ENCODE measurements at regions not wholly inside any gene's neighbourhood (a gene's known extent, or its start where the extent isn't known, plus 50 kb on each side); places are given as distances from the start of the nearest gene placed in this dataset.

DNA sequence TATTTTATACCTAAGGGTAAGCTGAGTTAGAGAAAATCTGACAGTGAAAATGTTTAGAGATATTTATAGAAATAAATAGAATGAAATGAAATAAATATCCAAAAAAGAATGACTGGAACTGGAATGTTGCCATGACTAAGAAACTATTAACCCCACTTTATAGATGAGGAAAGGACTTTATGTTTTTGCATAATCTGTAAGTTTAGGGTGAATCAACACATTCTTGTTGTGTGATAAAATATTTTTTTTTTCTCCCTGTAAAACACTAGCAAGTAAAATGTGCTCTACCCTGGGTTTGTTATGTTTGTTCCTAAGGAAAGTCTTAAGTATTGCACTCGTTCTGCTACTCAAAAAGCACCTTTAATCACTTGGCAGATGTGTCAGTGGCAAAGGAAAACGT is 83.8 kb upstream of the KL start:
- H3K9me3 Mint-ChIP-seq = peaks cover 3% of the 10 kb centered on the region
- intact Hi-C loops (cut with micrococcal nuclease) = no loop called here
- H3K36me3 Mint-ChIP-seq (ENCODE audit: low read depth) = no peaks in the 10 kb centered on the region
- no peak overlapping the region for H3K4me3 Mint-ChIP-seq
- peaks cover 3% of the 10 kb centered on the region for H3K27me3 Mint-ChIP-seq
- TF ChIP-seq, protein P1, sequence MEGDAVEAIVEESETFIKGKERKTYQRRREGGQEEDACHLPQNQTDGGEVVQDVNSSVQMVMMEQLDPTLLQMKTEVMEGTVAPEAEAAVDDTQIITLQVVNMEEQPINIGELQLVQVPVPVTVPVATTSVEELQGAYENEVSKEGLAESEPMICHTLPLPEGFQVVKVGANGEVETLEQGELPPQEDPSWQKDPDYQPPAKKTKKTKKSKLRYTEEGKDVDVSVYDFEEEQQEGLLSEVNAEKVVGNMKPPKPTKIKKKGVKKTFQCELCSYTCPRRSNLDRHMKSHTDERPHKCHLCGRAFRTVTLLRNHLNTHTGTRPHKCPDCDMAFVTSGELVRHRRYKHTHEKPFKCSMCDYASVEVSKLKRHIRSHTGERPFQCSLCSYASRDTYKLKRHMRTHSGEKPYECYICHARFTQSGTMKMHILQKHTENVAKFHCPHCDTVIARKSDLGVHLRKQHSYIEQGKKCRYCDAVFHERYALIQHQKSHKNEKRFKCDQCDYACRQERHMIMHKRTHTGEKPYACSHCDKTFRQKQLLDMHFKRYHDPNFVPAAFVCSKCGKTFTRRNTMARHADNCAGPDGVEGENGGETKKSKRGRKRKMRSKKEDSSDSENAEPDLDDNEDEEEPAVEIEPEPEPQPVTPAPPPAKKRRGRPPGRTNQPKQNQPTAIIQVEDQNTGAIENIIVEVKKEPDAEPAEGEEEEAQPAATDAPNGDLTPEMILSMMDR (IDR thresholded peaks at IDR 0.05) = no peak
- ATAC-seq (no peak), DNase-seq (no peak)
- H3K4me1 Mint-ChIP-seq (ENCODE audit: low read depth) = no peaks in the 10 kb centered on the region
- CTCF ChIA-PET = interaction anchor here (0.8 kb wide), 1 partner anchor 263 kb away, joined by 3 read pairs; no protein-coding TSS in a partner anchor
- POLR2A ChIA-PET = interaction anchor here (0.6 kb wide), 1 partner anchor 218 kb away, joined by 3 read pairs; no protein-coding TSS in a partner anchor
- H3K27ac Mint-ChIP-seq = no peak overlapping the region

DNA sequence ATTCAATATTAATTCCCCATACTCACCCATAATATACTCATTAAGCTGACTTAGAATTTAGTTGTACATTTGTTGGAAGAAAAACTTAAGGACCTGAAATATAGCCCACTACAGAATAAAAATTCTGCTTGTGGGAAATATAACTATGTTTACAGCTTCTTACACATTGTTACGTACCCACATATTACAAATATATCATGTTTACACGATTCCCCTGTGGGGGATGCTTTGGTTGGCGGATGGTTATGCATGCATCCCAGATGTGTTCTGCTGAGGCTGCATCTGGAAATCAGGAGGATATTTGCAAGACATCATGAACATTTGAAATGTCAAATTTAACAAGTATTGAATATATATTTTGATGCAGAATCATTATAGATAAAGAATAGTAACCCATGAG is 79.5 kb upstream of the KL start:
- Mint-ChIP-seq H3K36me3 (ENCODE audit: low read depth) (no peaks in the 10 kb centered on the region), H3K9me3 (peaks cover 6% of the 10 kb centered on the region), H3K4me3 (no peak overlapping the region), H3K4me1 (ENCODE audit: low read depth) (peaks cover 10% of the 10 kb centered on the region), H3K27ac (no peak overlapping the region), H3K27me3 (peaks cover 6% of the 10 kb centered on the region)
- no peak for DNase-seq
- ChIA-PET POLR2A (no interaction called here), CTCF (no interaction called here)
- TF ChIP-seq, protein P1 (IDR thresholded peaks at IDR 0.05) = no peak
- no peak for ATAC-seq
- intact Hi-C loops (cut with micrococcal nuclease) = no loop called here

DNA sequence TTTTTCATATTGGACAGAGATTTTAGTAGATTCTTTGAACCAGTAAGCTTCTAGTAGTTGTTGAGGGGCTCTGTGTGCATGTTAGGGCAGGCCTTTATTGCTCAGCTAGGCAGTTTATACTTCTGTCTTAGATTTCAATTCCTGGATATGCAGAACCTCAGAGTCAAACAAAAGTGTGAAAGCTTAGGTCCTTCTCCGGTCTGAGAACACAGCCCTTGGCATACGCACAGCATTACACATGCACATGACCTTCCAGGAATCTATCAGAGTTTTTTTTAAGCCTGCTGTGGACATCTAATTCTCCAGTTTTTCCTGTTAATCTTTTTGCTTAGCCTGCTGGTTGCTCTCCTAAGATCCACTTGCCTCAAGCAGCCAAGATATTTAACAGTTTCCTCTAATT is 77.9 kb upstream of the KL start:
- DNase-seq (no peak), ATAC-seq (no peak)
- ChIA-PET CTCF (interaction anchor here (1.5 kb wide), 1 partner anchor 12 kb away, joined by 5 read pairs; no protein-coding TSS in a partner anchor), POLR2A (interaction anchor here (0.8 kb wide), 1 partner anchor 40 kb away, joined by 3 read pairs; no protein-coding TSS in a partner anchor)
- Mint-ChIP-seq H3K27me3 (peaks cover 4% of the 10 kb centered on the region), H3K4me3 (no peak overlapping the region), H3K4me1 (ENCODE audit: low read depth) (peaks cover 10% of the 10 kb centered on the region), H3K27ac (no peak overlapping the region), H3K9me3 (peaks cover 3% of the 10 kb centered on the region), H3K36me3 (ENCODE audit: low read depth) (no peaks in the 10 kb centered on the region)
- intact Hi-C loops (cut with micrococcal nuclease) = no loop called here
- TF ChIP-seq, protein P1 (IDR thresholded peaks at IDR 0.05) = no peak

DNA sequence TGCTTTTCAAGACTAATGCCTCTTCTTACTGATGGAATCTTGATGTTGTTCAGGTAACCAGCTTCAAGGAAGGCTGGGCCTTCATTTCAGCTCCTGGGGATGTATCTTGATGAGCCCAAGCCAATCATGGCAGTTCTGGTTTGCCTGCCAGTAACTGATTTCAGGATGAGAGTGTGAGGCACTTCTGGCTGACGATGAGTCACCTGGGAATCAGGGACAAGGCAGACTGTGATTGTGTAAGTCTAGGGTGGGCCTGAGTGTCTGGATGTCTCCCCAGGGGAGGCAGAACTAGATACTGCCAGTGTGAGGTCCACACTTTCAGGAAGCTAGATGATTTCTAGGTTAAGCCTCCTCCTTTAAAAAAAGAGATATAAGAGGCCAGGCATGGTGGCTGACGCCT is 77.3 kb upstream of the KL start:
- H3K4me3 Mint-ChIP-seq = no peak overlapping the region
- peaks cover 3% of the 10 kb centered on the region for H3K9me3 Mint-ChIP-seq
- DNase-seq (no peak), ATAC-seq (no peak)
- no peaks in the 10 kb centered on the region for H3K36me3 Mint-ChIP-seq (ENCODE audit: low read depth)
- H3K27ac Mint-ChIP-seq = no peak overlapping the region
- H3K27me3 Mint-ChIP-seq = peaks cover 4% of the 10 kb centered on the region
- POLR2A ChIA-PET = no interaction called here
- intact Hi-C loops (cut with micrococcal nuclease) = no loop called here
- H3K4me1 Mint-ChIP-seq (ENCODE audit: low read depth) = peaks cover 10% of the 10 kb centered on the region
- TF ChIP-seq, protein P1 (IDR thresholded peaks at IDR 0.05) = no peak
- CTCF ChIA-PET = interaction anchor here (1.5 kb wide), 1 partner anchor 12 kb away, joined by 5 read pairs; no protein-coding TSS in a partner anchor

DNA sequence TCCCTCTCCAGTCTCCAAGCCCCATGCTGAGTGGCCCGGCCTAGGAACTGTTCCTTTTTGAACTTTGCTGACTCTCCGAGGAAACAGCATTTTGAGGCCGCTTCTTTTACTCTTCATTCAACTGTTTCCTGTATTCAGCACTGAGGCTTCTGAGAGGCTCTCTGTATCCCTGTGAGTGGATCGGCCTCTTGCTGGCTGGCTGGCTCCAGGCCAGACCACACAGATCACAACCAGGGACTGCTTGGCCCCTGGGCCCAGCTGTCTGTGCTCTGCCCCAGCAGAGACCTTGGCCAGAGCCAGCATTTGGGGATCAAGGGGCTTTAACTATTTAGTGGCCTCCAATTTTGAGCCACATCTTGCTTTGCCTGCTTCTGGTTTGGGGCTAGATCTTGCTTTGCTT is 75.6 kb upstream of the KL start:
- Mint-ChIP-seq H3K36me3 (ENCODE audit: low read depth) (no peaks in the 10 kb centered on the region), H3K4me1 (ENCODE audit: low read depth) (peaks cover 10% of the 10 kb centered on the region), H3K27ac (no peak overlapping the region), H3K4me3 (no peak overlapping the region), H3K27me3 (peaks cover 4% of the 10 kb centered on the region), H3K9me3 (peaks cover 3% of the 10 kb centered on the region)
- DNase-seq (no peak), ATAC-seq (no peak)
- TF ChIP-seq, protein P1 (IDR thresholded peaks at IDR 0.05) = no peak
- CTCF ChIA-PET = no interaction called here
- intact Hi-C loops (cut with micrococcal nuclease) = no loop called here
- POLR2A ChIA-PET = no interaction called here

All from activated CD8-positive, alpha-beta T cell treated with anti-CD3 and anti-CD28 coated beads for 36 hours (primary cell).